ENCODE measurements at regions not wholly inside any gene's neighbourhood (a gene's known extent, or its start where the extent isn't known, plus 50 kb on each side); places are given as distances from the start of the nearest gene placed in this dataset.

GRCh38 chr6:164010441-164011103, 596.1 kb downstream of the QKI start:
- TF ChIP-seq REST (IDR thresholded peaks at IDR 0.05; ENCODE audit: insufficient read depth in 1 of 2, low read depth in 2 of 2, low read length in 2 of 2) (no peak), TAF1 (IDR thresholded peaks at IDR 0.05; ENCODE audit: borderline replicate concordance, insufficient read depth, low read length) (no peak), SIN3A (IDR thresholded peaks at IDR 0.05; ENCODE audit: borderline replicate concordance, insufficient read depth, low read length) (no peak), FOXP2 (optimal IDR thresholded peaks at IDR 0.05; ENCODE audit: borderline replicate concordance, extremely low read depth, extremely low read length, insufficient read depth) (no peak), POLR2AphosphoS5 (IDR thresholded peaks at IDR 0.05; ENCODE audit: low read depth, low read length) (no peak)

- TF ChIP-seq REST (IDR thresholded peaks at IDR 0.05; ENCODE audit: insufficient read depth in 1 of 2, low read depth in 2 of 2, low read length in 2 of 2) (no peak), FOXP2 (optimal IDR thresholded peaks at IDR 0.05; ENCODE audit: borderline replicate concordance, extremely low read depth, extremely low read length, insufficient read depth) (no peak), POLR2AphosphoS5 (IDR thresholded peaks at IDR 0.05; ENCODE audit: low read depth, low read length) (no peak), TAF1 (IDR thresholded peaks at IDR 0.05; ENCODE audit: borderline replicate concordance, insufficient read depth, low read length) (no peak), SIN3A (IDR thresholded peaks at IDR 0.05; ENCODE audit: borderline replicate concordance, insufficient read depth, low read length) (no peak)
Observed at GRCh38 chr6:164008902-164009301, 594.4 kb downstream of the QKI start.

GRCh38 chr6:164007881-164008280, 593.4 kb downstream of the QKI start:
- TF ChIP-seq TAF1 (IDR thresholded peaks at IDR 0.05; ENCODE audit: borderline replicate concordance, insufficient read depth, low read length) (no peak), SIN3A (IDR thresholded peaks at IDR 0.05; ENCODE audit: borderline replicate concordance, insufficient read depth, low read length) (no peak), POLR2AphosphoS5 (IDR thresholded peaks at IDR 0.05; ENCODE audit: low read depth, low read length) (no peak), FOXP2 (optimal IDR thresholded peaks at IDR 0.05; ENCODE audit: borderline replicate concordance, extremely low read depth, extremely low read length, insufficient read depth) (no peak)

- TF ChIP-seq POLR2AphosphoS5 (IDR thresholded peaks at IDR 0.05; ENCODE audit: low read depth, low read length) (no peak), FOXP2 (optimal IDR thresholded peaks at IDR 0.05; ENCODE audit: borderline replicate concordance, extremely low read depth, extremely low read length, insufficient read depth) (no peak), TAF1 (IDR thresholded peaks at IDR 0.05; ENCODE audit: borderline replicate concordance, insufficient read depth, low read length) (no peak), REST (IDR thresholded peaks at IDR 0.05; ENCODE audit: insufficient read depth in 1 of 2, low read depth in 2 of 2, low read length in 2 of 2) (no peak), SIN3A (IDR thresholded peaks at IDR 0.05; ENCODE audit: borderline replicate concordance, insufficient read depth, low read length) (no peak)
Observed at GRCh38 chr6:164006459-164006858, 591.9 kb downstream of the QKI start.

GRCh38 chr6:164005004-164005711, 590.6 kb downstream of the QKI start:
- TF ChIP-seq REST (IDR thresholded peaks at IDR 0.05; ENCODE audit: insufficient read depth in 1 of 2, low read depth in 2 of 2, low read length in 2 of 2): no peak
- no peak for TF ChIP-seq TAF1 (IDR thresholded peaks at IDR 0.05; ENCODE audit: borderline replicate concordance, insufficient read depth, low read length)
- no peak for TF ChIP-seq FOXP2 (optimal IDR thresholded peaks at IDR 0.05; ENCODE audit: borderline replicate concordance, extremely low read depth, extremely low read length, insufficient read depth)
- no peak for TF ChIP-seq SIN3A (IDR thresholded peaks at IDR 0.05; ENCODE audit: borderline replicate concordance, insufficient read depth, low read length)
- no peak for TF ChIP-seq POLR2AphosphoS5 (IDR thresholded peaks at IDR 0.05; ENCODE audit: low read depth, low read length)
